LNCAP (cell line): ENCODE measurements at regions not wholly inside any gene's neighbourhood (a gene's known extent, or its start where the extent isn't known, plus 50 kb on each side); places are given as distances from the start of the nearest gene placed in this dataset.

ENCODE experiments used
- CTCF ChIP-seq: fragments of 450-650 bp; IDR thresholded peaks from 2 replicates; pipeline ENCODE4 v1.5.1; 2017; ENCODE audit warnings: mild to moderate bottlenecking

- TF ChIP-seq CTCF = no peak
Observed at GRCh38 chr22:49306632-49307480, 520.8 kb downstream of the BRD1 start.

- no peak for TF ChIP-seq CTCF
Observed at GRCh38 chr22:49305966-49306631, 521.6 kb downstream of the BRD1 start.

- TF ChIP-seq CTCF = peak; percentile 99
Observed at GRCh38 chr22:49305214-49305965, 522.3 kb downstream of the BRD1 start.

- no peak for TF ChIP-seq CTCF
Observed at GRCh38 chr22:49303781-49304461, 523.8 kb downstream of the BRD1 start.

- TF ChIP-seq CTCF = no peak
Observed at GRCh38 chr22:49303061-49303735, 524.5 kb downstream of the BRD1 start.

- no peak for TF ChIP-seq CTCF
Observed at GRCh38 chr22:49302530-49302929, 525.1 kb downstream of the BRD1 start.

- TF ChIP-seq CTCF = no peak
Observed at GRCh38 chr22:49302150-49302460, 525.6 kb downstream of the BRD1 start.
